Stimulated activated memory B cell treated with anti-CD40 and anti-IgM and Interleukin-4, amounts not matched to agents 10 μg/mL and 1 μg/mL and 100 μg/mL, for 72 hours (primary cell): ENCODE measurements at regions not wholly inside any gene's neighbourhood (a gene's known extent, or its start where the extent isn't known, plus 50 kb on each side); places are given as distances from the start of the nearest gene placed in this dataset.

ENCODE experiments used
- ATAC-seq: fragments of 150-1000 bp; cut with Tn5 transposase; 2 replicates; pipeline ENCODE4 v1.10.0; 2021
- H3K27ac Mint-ChIP-seq: one replicate; pipeline ENCODE4 v1.8.0; 2022; ENCODE audit warnings: mild to moderate bottlenecking, mixed read lengths
- H3K27me3 Mint-ChIP-seq: one replicate; pipeline ENCODE4 v1.8.0; 2022; ENCODE audit warnings: mixed read lengths
- H3K36me3 Mint-ChIP-seq: one replicate; pipeline ENCODE4 v1.8.0; 2022; ENCODE audit warnings: mixed read lengths
- H3K4me1 Mint-ChIP-seq: one replicate; pipeline ENCODE4 v1.8.0; 2022; ENCODE audit warnings: mixed read lengths
- H3K4me3 Mint-ChIP-seq: one replicate; pipeline ENCODE4 v1.8.0; 2022; ENCODE audit warnings: mild to moderate bottlenecking, moderate library complexity, mixed read lengths
- H3K9me3 Mint-ChIP-seq: one replicate; pipeline ENCODE4 v1.8.0; 2022; ENCODE audit warnings: mixed read lengths

DNA sequence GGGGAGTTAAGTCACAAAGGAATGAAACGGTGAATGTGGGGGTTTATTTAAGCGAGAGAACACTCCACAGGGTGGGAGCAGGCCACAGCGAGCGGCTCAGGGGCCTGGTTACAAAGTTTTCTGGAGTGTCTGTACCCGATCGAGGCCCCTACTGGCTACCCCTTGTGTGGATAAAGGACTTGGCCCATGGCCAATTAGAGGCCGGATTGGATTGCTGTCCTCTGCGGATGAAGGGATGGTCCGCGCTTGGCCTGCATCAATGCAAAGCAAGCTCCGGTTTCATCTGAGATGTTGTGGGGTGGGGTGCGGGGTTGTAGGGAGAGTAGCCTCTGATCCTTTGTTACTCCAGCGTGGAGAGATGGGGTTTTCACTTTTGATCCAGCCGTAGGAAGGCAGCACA, 1574.5 kb upstream of the TENM3 start:
- Mint-ChIP-seq H3K36me3 (no peaks in the 10 kb centered on the region), H3K27me3 (no peaks in the 10 kb centered on the region), H3K27ac (no peak overlapping the region), H3K4me1 (no peaks in the 10 kb centered on the region), H3K9me3 (no peaks in the 10 kb centered on the region), H3K4me3 (no peak overlapping the region)
- no peak for ATAC-seq

DNA sequence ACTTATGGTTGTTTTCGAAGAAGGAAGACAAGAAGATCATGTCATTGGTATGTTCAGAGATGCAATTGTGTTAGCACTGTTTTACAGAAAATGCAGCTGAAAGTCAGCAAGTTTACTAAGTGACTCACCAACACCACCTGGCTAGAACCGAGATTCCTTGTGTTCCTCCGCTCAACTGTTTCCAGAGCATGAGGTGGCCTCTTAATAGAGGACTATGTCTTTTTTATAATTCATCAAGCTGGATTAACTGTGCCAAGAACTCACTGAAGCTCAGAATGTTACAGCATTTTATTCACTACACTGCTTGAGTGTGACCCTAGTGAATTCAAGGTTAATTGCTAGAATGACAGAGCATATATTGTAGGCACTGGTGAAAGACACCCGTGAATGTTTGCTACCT, 1573.5 kb upstream of the TENM3 start:
- no peak overlapping the region for H3K4me3 Mint-ChIP-seq
- no peaks in the 10 kb centered on the region for H3K4me1 Mint-ChIP-seq
- no peaks in the 10 kb centered on the region for H3K27me3 Mint-ChIP-seq
- no peaks in the 10 kb centered on the region for H3K36me3 Mint-ChIP-seq
- no peaks in the 10 kb centered on the region for H3K9me3 Mint-ChIP-seq
- no peak for ATAC-seq
- no peak overlapping the region for H3K27ac Mint-ChIP-seq

DNA sequence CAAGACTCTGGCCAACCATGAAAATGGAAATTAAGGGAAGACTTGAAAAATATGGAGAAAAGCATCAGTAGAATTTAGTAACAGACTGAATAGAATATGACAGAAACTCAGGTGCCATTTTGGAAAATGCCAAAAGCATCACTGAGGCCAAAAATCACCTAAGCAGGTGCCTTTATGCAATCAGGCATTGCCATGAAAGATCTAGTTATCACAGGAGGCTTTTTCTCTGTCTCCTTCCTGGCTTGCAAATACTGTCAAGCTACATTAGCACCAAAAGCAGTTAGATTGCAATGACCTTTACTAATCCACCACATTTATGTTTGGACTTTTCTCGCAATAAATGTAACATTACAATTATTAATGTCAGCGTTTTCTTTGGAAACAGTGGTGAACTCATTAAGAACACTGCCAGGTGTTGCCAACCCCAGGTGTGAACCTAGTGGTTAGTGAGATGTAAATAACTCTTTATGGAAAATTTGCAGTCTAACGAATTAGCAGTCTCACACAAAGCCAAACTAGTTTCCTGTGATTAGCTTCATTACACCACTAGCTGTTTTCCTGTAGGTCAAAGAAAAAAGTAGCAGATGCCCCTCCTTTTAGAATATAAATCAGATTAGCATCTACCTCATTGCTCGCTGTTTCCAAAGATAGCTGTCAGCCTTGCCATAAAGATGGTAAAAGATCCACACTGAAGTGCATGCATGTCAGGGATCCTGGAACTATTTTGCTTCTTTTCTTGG, 1568.4 kb upstream of the TENM3 start:
- H3K4me3 Mint-ChIP-seq, result no peak overlapping the region
- no peaks in the 10 kb centered on the region for H3K4me1 Mint-ChIP-seq
- no peak overlapping the region for H3K27ac Mint-ChIP-seq
- peaks cover 3% of the 10 kb centered on the region for H3K9me3 Mint-ChIP-seq
- ATAC-seq, result no peak
- no peaks in the 10 kb centered on the region for H3K27me3 Mint-ChIP-seq
- H3K36me3 Mint-ChIP-seq, result no peaks in the 10 kb centered on the region

DNA sequence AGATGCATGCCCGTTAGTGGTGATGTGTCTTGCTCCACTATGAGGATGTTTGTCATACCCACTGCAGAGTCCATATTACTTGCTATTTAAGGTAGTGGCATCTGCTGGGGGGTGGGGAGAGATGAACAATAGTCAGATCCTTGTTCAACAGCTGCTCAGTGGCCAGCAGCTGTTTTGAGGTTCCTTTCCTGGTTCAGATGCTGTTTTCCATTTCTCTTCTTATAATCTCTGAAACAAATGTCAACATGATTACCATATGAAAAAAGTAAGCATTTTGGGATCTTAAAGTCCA, 1567.9 kb upstream of the TENM3 start:
- no peak for ATAC-seq
- Mint-ChIP-seq H3K27me3 (no peaks in the 10 kb centered on the region), H3K27ac (no peak overlapping the region), H3K36me3 (no peaks in the 10 kb centered on the region), H3K4me1 (no peaks in the 10 kb centered on the region), H3K4me3 (no peak overlapping the region), H3K9me3 (peaks cover 3% of the 10 kb centered on the region)

DNA sequence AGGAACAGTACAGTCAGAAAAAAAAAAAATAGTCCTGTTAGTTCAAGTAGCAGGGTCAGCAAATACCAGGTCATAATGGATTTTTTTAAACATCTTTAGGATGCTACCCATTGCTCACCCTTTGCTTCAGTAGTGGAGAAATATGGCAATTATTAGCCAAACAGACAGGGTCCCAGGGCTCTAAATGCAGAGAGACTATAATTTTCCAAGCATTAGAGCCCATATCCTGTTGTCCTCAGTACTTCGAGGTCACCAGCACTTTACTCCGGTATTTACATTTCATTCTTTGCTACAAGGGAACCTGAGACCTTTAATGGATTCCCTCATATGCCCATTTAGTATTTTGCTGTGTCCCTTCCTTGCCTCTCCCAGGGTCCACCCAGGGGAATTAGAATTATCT, 1562.9 kb upstream of the TENM3 start:
- no peak for ATAC-seq
- Mint-ChIP-seq H3K4me1 (no peaks in the 10 kb centered on the region), H3K9me3 (peaks cover 6% of the 10 kb centered on the region), H3K27me3 (no peaks in the 10 kb centered on the region), H3K4me3 (no peak overlapping the region), H3K36me3 (no peaks in the 10 kb centered on the region), H3K27ac (no peak overlapping the region)

DNA sequence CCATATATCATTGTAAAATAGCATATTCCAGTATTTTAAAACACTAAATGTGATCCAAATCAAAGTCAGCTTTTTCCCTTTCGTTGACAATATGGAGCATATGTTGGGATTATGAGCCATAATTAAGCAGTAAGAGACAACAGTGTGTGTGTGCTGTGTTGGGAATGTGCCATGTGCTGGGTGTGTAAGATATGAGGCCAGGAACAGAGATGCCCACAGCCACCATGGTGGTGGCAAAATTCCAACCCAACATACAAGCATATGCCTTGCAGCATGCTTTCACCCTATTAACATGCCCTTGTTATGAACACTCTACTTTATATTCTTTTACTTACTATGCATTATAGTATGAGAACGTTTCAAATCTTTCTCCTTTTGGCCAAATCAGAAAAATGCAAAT, 1560.4 kb upstream of the TENM3 start:
- H3K27me3 Mint-ChIP-seq, result no peaks in the 10 kb centered on the region
- H3K4me1 Mint-ChIP-seq, result no peaks in the 10 kb centered on the region
- H3K9me3 Mint-ChIP-seq, result peaks cover 6% of the 10 kb centered on the region
- ATAC-seq, result no peak
- H3K27ac Mint-ChIP-seq, result no peak overlapping the region
- no peaks in the 10 kb centered on the region for H3K36me3 Mint-ChIP-seq
- H3K4me3 Mint-ChIP-seq, result no peak overlapping the region

DNA sequence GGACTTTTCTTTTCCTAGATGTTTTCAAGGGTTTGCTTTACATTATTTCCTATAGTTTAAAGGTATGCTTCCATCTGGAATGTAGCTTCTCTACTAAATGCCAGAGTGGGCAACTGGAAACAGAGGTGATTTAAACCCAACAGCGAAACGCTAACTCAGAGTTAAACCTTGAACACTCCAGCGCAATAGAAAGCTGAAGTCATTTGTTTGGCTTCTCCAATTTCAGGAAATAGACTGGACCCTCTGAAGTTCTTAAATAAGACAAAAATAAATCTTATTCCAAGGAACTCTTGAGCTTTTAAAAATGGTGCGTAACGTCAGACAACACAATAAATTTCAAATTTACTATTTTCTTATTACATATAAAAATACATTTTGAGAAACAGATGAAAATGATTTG, 1560.0 kb upstream of the TENM3 start:
- Mint-ChIP-seq H3K4me1 (no peaks in the 10 kb centered on the region), H3K27me3 (no peaks in the 10 kb centered on the region), H3K9me3 (peaks cover 3% of the 10 kb centered on the region), H3K27ac (no peak overlapping the region), H3K4me3 (no peak overlapping the region), H3K36me3 (no peaks in the 10 kb centered on the region)
- ATAC-seq, result no peak

DNA sequence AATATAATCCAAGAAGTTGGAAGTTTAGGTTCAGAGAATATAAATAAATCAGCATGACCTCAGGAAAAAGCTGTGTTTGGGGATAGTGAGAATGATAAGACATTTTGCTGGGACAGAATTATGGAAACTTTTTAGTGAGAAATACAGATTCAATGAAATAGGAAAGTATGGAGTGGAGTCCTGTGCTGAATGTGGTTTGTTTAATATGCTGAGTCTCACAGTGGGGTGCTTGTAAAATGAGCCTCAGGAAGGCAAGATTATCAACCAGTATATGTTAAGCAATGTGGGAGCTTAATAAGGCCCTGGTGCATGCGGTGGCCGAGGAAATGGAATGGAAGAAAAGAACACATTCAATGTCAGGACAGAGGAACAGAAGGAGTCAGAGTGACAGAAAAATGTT, 1554.7 kb upstream of the TENM3 start:
- Mint-ChIP-seq H3K9me3 (peaks cover 3% of the 10 kb centered on the region), H3K27me3 (no peaks in the 10 kb centered on the region), H3K4me3 (no peak overlapping the region), H3K36me3 (no peaks in the 10 kb centered on the region), H3K4me1 (no peaks in the 10 kb centered on the region), H3K27ac (no peak overlapping the region)
- no peak for ATAC-seq

DNA sequence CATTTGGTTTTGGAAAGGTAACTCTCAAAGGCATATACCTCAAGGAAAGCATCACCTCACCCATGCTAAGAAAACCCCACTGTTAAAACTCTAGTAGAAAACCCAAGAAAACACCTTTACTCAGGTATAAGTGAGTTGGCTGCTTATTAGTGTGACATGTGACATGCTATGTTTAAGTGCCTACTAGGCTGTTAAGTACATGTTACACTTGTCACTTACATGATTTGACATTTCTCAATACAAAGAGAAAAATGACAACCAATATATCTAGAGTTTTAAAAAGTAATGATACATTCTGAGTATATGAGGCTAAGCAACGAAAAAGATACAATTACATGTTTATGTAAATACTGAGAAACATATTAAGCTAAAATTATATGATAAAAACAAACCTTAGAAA, 1548.3 kb upstream of the TENM3 start:
- no peak for ATAC-seq
- Mint-ChIP-seq H3K27ac (no peak overlapping the region), H3K9me3 (peaks cover 6% of the 10 kb centered on the region), H3K4me3 (no peak overlapping the region), H3K27me3 (no peaks in the 10 kb centered on the region), H3K4me1 (no peaks in the 10 kb centered on the region), H3K36me3 (no peaks in the 10 kb centered on the region)

DNA sequence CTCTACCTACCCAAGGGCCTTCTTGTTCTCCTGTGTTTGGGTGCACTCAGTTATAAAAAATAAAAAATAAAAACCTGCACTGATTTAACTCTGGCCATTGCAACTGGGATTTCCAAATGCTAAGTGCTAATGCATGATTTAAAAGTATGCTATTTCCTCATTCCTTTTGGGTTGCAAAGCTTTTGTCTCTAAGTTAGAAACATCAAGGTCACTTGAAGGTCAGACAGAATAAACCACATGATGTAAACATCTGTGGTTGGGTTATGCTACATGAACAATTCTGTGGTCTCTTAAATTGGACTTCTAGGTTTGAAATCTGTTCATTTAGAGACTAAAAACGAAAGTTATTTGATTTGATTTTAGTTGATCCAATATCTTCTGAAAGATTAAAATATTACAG, 1547.4 kb upstream of the TENM3 start:
- Mint-ChIP-seq H3K9me3 (peaks cover 6% of the 10 kb centered on the region), H3K36me3 (no peaks in the 10 kb centered on the region), H3K4me3 (no peak overlapping the region), H3K27me3 (no peaks in the 10 kb centered on the region), H3K27ac (no peak overlapping the region), H3K4me1 (no peaks in the 10 kb centered on the region)
- no peak for ATAC-seq

DNA sequence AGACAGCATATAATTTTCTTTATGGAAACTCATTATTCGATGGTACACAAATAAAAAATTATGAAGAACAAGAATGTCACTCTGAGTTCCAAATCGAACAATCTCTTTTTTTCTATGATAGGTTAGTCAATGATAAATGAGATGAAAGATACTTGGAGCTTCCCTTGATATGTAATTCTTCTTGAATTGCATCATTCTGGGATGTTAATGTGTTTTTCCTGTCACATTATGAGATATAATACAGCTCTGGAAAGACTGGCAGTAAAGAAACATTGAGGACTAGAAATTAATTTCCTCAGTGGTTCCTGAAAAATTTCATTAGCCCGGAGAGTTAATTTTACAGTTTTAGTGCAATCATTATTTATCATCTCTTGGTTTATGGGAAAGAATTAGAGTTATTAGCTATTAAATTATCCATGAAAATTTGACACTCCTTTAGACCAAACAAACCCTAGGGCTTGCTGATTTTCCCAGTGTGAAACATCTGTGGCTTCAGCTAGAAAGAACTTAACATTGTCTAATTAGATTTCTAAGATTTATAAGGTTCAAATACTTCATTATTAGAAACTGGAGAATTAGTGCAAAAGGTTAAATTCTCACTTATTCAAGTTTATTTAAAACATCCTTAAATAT, 1546.6 kb upstream of the TENM3 start:
- Mint-ChIP-seq H3K4me3 (no peak overlapping the region), H3K36me3 (no peaks in the 10 kb centered on the region), H3K27me3 (no peaks in the 10 kb centered on the region), H3K9me3 (peaks cover 6% of the 10 kb centered on the region), H3K4me1 (no peaks in the 10 kb centered on the region), H3K27ac (no peak overlapping the region)
- ATAC-seq, result no peak

DNA sequence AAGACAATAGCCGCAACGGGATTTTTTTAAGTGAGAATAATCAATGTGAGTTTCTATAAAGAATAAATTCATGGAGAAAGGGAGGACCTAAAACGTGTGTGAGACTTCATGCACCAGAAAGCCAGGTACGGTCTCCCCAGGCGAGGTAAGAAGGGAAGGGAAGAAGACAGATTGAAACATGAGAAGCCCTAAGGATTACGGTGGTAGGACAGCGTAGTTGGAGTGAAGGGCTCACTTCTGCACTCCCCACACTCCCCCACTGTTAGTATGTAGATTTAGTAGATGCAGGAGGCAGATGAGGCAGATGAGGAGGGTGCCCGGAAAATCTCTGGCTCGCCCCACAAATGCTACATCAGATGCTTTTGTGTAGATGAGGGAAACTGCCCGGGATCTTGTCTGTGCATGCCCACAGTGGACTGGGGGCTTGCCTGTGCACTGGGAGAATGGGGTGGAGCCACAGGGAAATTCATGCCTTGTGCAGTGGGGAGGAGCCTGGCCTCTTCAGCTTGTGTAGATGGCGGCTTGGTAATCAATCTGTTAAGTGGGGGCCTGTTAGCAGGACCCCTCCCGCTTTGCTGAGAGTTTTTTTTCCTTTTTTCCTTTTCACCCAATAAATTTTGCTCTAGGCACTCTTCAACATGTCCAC, 1544.5 kb upstream of the TENM3 start:
- Mint-ChIP-seq H3K36me3 (no peaks in the 10 kb centered on the region), H3K27me3 (no peaks in the 10 kb centered on the region), H3K27ac (no peak overlapping the region)

DNA sequence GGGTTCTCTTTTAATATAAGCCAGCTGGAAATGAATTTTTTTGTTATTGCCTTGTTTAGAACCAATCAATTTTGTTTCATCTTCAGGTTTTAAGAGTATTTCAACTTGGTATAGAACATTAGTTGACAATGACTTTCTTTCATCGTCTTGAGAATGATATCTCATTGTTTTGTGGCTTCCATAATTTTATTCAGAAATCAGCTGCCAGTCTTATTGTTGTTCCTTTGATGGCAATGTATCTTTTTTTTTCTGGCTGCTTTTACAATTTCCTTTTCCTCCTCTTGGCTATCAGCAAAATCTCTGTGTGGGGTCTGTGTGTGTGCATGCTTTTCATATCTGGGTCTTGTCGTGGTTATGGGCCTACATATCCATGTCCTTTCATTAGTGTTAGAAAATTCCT, 1536.4 kb upstream of the TENM3 start:
- Mint-ChIP-seq H3K4me1 (no peaks in the 10 kb centered on the region), H3K4me3 (no peak overlapping the region), H3K27ac (no peak overlapping the region), H3K9me3 (peaks cover 9% of the 10 kb centered on the region), H3K36me3 (no peaks in the 10 kb centered on the region), H3K27me3 (no peaks in the 10 kb centered on the region)
- ATAC-seq, result no peak

More for the DNA sequence above, 1544.5 kb upstream of the TENM3 start:
- ATAC-seq, result no peak
- no peak overlapping the region for H3K4me3 Mint-ChIP-seq
- no peaks in the 10 kb centered on the region for H3K4me1 Mint-ChIP-seq
- peaks cover 6% of the 10 kb centered on the region for H3K9me3 Mint-ChIP-seq

DNA sequence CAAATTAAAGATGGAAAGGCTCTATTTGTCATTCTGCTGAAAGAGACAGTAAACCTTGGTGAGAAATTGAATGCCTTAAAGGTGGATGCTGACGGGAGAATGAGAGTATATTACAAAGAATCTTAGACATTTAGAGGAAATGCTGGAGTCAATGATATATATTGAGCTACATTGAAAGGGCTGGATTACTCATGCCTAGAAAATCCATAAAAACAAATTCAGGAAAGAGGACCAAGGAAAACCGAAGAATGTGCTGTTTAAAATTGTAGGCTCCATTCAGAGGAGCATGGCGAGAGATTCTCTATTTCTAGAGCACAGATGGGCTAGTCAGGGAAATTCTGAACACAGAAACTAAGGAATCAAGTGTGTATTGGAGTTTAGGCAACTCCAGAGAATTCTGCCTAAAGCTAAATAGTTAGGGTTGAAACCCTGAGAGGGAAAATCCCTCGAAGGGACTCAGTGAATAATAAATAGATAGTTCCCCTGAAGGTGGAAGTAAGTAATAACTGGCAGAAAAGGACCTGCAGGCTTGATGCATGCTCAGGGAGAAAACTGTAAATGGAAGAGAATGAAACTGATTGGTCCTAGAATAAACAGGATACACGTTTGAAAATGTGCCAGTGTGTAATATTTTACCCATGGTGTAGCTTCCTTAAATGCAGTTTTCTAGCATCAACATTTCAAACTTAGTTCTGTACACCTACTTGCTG, 1532.4 kb upstream of the TENM3 start:
- H3K9me3 Mint-ChIP-seq, result peaks cover 14% of the 10 kb centered on the region
- no peaks in the 10 kb centered on the region for H3K4me1 Mint-ChIP-seq
- no peaks in the 10 kb centered on the region for H3K36me3 Mint-ChIP-seq
- H3K27ac Mint-ChIP-seq, result no peak overlapping the region
- no peak overlapping the region for H3K4me3 Mint-ChIP-seq
- no peaks in the 10 kb centered on the region for H3K27me3 Mint-ChIP-seq
- no peak for ATAC-seq

DNA sequence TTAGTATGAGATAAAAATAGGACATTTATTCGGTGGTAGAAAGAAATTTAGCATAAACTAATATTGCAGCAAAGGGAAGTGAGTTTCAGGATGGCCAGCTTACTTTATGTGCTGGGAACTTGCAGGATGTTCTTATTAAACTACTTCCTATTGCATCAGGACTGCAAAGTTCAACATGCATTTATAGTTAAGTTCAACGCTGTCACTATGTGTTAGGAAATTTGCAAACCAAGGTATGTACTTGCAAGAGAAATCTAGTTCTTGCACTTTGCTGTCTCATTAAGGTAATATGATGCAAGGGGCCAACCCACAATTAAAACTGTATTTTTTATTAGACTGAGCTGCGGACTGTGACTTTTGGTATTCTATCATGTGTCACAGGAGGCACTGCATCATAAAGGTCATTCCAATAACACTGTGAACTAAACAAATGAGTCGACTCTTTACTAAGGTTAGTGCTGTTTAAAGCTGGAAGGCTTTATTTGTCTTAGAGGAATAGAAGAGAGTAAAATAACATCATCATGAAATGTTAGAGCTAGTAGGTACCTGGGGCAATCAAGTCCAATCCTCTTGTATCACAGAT, 1525.7 kb upstream of the TENM3 start:
- no peaks in the 10 kb centered on the region for H3K36me3 Mint-ChIP-seq
- no peak overlapping the region for H3K27ac Mint-ChIP-seq
- ATAC-seq, result no peak
- no peaks in the 10 kb centered on the region for H3K4me1 Mint-ChIP-seq
- H3K4me3 Mint-ChIP-seq, result no peak overlapping the region
- no peaks in the 10 kb centered on the region for H3K27me3 Mint-ChIP-seq
- H3K9me3 Mint-ChIP-seq, result peaks cover 18% of the 10 kb centered on the region
